H7 (cell line): ENCODE measurements at regions not wholly inside any gene's neighbourhood (a gene's known extent, or its start where the extent isn't known, plus 50 kb on each side); places are given as distances from the start of the nearest gene placed in this dataset.
A peak's percentile ranks its signal among the peaks of the same experiment; 100 is the strongest.

Source experiments
- DNase-seq: peaks from one replicate; pipeline ENCODE4 v3.0.0; 2012
- H3K27me3 ChIP-seq: 2 replicates; pipeline ENCODE4 v1.6.0; 2011; ENCODE audit warnings: mild to moderate bottlenecking, low read length; ENCODE audit not compliant: control insufficient read depth, insufficient read depth
- H3K36me3 ChIP-seq: replicated peaks from 2 replicates; pipeline ENCODE4 v1.5.1; 2011; ENCODE audit warnings: low read length; ENCODE audit not compliant: control insufficient read depth, insufficient read depth
- H3K4me3 ChIP-seq: 2 replicates; pipeline ENCODE4 v1.5.1; 2011; ENCODE audit warnings: low read depth, mild to moderate bottlenecking, control low read depth, low read length, moderate library complexity; ENCODE audit not compliant: insufficient read depth

DNA sequence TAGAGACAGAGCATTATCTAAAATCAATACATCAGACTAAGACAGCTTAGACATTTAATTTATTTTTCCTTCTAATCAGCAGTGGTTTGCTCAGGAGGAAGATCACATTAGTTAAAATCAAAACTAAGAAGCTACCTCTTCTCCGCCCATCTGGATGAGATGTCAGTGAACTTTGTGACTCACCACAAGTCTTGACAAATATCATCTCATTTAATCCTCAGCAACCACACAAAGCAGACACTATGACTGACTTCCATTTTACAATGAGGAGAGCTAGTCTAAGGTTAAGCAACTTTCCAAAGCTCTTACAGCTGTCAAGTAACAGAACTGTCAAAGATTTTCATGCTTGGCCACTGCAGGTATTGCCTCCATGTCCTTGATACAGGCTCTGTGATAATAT lies 289.5 kb downstream of the DEPDC1B start:
- DNase-seq, result no peak
- Histone ChIP-seq H3K4me3 (no peak overlapping the region), H3K27me3 (no peaks in the 10 kb centered on the region), H3K36me3 (no peaks in the 10 kb centered on the region)

DNA sequence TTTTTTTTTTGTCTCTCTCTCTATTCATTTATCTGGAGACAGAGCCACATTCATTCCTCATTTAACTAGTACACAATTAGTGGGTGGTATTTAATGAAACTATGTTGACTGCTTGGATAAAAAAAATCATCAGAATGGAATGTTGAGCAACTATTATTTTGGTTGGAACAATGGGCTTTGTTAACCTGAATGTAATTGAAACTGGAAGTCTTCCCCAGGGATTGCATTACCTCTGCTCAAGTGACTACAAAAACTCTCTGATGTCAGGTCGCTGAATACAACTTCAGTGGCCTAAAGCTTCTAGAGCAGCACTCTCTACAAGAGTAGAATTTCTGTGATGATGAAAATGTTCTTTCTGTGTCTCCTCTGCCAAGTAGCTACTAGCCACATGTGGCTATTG lies 295.8 kb downstream of the DEPDC1B start:
- Histone ChIP-seq H3K27me3 (no peaks in the 10 kb centered on the region), H3K4me3 (no peak overlapping the region), H3K36me3 (no peaks in the 10 kb centered on the region)
- DNase-seq, result no peak

DNA sequence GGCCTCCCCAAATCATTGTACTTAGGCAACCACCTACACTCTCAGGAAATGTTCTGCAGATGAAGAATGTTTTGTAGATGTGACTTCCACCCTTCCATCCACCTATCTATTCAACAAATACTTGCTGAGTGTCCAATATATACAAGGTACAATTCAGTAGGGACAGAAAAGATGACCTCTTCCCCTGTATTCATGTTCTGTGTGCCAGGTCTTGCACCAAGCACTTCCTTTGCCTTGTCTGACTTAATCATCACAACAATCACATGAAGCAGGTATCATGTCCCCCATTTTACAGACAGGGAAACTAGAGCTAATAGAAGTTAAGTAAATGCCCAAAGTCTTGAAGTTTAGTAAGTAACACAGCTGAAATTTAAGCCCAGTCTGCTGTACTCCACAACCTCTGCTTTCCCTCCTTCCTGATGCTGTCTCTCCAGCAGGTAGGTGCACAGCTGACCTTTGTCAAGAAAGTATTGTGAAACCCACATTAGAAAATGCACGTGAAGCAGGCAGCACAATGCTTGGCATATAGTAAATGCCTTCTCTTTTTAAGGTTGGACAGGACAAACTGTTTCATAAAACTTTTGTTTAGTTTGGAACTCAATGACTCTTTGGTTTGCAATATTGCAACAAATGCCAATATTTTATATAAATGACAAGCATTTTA lies 296.5 kb downstream of the DEPDC1B start:
- Histone ChIP-seq H3K4me3 (no peak overlapping the region), H3K27me3 (no peaks in the 10 kb centered on the region), H3K36me3 (no peaks in the 10 kb centered on the region)
- DNase-seq, result no peak

DNA sequence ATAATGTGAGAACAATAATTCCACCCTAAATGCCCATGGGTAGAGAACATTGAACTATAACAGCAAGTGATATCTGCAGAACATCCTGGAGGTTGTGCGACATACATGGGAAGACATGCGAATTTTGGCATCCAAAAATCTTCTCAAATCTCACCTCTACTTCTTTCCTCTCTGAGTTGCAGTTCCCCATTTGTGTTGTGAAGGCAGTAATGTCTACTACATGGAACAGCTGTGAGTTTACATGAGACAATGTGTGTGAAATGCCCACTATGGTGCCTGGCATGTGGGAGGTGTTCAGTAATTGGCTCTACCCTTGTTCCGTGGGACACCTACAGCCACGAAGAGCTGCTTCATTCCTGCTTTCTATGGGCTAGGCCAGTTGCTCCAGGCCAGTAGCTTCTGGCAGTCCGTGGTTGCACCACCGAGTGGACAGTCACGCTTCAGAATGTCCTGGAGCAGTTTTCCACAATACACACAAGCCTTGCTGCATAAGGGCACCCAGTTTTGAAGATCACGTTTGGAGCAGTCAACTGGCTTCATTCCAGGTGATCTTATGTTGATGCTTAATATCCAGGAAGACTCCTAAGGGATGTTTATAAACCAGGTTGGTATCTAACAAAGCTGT lies 297.7 kb downstream of the DEPDC1B start:
- no peak for DNase-seq
- no peaks in the 10 kb centered on the region for H3K36me3 ChIP-seq
- no peaks in the 10 kb centered on the region for H3K27me3 ChIP-seq
- H3K4me3 ChIP-seq, result no peak overlapping the region

DNA sequence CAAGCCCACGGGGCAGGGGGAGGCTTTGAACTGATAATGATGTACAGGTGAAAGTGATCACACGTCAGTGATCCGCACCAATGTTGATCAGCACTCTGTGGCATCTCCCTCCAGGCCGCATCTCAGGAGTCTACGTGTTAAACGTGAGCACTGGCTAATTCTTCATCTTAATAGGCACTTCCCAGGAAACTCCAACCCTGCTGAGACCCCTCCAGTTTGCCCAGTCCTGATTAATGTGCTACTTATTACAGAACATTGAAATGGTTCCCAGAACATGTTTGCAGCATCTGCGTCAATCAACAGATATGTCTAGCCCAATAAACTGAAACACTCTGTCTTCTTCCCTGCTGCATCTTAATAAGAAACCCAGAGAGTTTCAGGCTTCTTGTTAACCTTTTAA lies 298.4 kb downstream of the DEPDC1B start:
- DNase-seq, result no peak
- Histone ChIP-seq H3K36me3 (no peaks in the 10 kb centered on the region), H3K4me3 (no peak overlapping the region), H3K27me3 (no peaks in the 10 kb centered on the region)

DNA sequence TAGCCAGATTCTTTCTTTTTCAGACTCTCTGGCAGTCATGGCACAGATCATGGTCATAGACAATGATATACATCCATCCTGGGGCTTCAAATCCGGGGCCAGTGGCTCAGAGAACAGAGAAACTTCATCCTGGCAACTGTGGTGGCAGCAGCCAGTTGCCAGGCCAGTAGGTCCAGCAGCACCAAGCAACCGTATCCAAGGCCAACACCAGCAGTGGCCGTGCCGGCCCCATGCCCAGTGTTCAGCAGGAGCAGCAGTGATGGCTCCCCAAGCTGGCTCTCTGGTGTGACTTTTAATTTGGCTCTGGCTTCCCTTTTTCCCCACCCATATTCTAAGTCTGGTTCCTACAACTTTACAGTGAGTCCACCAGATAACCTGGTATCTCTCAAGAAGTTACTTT lies 300.5 kb downstream of the DEPDC1B start:
- Histone ChIP-seq H3K4me3 (no peak overlapping the region), H3K27me3 (no peaks in the 10 kb centered on the region), H3K36me3 (no peaks in the 10 kb centered on the region)
- DNase-seq, result no peak

DNA sequence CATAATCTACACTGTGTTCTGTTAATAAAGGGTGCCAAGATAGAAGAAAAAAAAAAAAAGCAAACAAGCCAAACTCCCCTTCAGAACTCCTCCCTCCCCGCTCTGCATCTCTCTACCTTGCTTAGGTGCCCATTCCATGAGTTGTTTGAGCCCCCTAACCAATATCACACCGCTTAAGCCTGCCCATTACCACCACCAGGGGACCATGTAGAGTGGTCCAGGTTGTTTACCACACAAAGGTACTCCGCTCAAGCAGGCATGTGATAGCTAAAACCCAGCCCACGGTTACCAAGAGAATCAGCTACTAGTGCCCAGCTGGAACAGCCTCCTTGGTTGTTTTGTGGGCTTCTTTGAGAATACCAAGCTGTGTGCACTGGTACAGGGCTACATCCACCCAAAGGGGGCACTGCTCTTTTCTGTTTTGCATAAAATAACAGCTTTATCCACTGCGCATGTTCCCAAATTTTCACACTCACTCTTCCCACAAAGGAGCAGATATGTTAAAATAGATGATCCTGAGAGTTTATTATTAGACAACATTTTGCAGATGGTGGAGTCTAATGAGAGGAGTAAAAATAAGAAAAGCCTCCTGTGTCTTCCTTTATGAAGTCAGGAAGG lies 304.1 kb downstream of the DEPDC1B start:
- peak; percentile 30 for DNase-seq
- H3K36me3 ChIP-seq, result no peaks in the 10 kb centered on the region
- no peak overlapping the region for H3K4me3 ChIP-seq
- no peaks in the 10 kb centered on the region for H3K27me3 ChIP-seq

DNA sequence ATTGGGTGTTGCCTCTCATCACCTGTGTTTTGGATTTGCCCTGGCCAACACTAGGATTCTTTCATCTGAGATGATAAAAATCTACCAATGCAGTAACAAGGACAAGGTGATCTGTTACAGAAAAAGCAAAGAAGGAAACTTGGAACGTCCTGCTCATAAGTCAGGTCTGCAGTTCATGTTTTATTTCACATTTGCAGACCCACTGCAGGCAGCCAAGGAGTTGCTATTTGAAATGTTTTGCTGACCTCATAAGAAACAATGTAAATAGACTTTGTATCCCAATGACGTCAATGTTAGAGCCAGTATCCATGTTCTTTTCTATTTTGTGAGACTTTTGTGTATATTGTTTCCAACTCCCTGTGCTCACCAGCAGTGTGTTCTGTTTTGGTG lies 312.9 kb downstream of the DEPDC1B start:
- no peak for DNase-seq
- Histone ChIP-seq H3K4me3 (no peak overlapping the region), H3K27me3 (no peaks in the 10 kb centered on the region; the same call in 1 of the 2 replicates), H3K36me3 (no peaks in the 10 kb centered on the region)

DNA sequence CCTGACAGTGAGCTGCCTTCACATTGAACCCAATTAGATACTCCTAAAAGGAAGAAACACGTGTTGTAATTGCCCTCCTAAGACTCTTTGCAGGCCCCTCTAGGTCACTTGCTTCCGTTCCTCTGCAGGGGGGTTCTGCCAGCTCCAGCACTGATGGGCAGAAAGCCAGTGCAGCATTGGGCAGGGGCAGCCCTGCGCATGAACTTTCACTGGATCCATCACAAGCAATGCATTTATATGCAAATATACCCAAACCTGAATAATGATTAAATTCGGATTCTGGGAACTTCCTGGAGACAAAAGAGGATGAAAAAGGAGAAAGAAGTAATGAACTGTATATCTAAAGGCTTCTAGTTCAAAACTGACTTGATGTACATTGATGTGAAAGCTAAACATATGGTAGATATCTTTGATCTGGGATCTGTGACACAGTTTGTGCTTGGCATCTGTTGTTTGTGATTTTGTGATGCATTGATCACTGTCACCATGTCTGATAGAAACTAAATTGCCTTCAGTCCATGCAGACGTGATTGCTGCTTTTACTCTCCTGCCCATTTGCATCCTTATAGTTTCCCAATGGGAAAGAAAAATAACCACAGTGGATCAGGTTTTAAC lies 313.4 kb downstream of the DEPDC1B start:
- H3K36me3 ChIP-seq, result no peaks in the 10 kb centered on the region
- H3K27me3 ChIP-seq, result no peaks in the 10 kb centered on the region; the same call in 1 of the 2 replicates
- no peak overlapping the region for H3K4me3 ChIP-seq
- DNase-seq, result no peak

DNA sequence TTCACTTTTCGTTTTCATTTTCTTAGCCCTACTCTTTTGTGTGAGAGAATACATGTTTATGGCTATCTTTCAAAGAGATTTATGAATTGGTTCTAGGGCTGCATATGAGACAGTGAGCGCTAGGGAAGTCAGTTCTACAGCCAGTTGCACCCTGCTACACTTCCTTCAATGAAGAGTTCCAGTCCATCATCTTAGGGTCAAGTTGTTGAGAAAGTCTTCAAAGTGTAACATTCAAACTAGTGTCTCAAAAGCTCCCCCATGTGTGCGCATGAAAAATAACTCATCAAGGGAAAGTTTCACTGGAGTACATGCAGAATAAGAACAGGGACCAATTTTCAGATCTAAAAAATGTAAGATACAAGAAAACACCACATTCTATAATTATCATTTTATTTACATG lies 317.2 kb downstream of the DEPDC1B start:
- Histone ChIP-seq H3K36me3 (no peaks in the 10 kb centered on the region), H3K27me3 (no peaks in the 10 kb centered on the region), H3K4me3 (no peak overlapping the region)
- DNase-seq, result no peak

DNA sequence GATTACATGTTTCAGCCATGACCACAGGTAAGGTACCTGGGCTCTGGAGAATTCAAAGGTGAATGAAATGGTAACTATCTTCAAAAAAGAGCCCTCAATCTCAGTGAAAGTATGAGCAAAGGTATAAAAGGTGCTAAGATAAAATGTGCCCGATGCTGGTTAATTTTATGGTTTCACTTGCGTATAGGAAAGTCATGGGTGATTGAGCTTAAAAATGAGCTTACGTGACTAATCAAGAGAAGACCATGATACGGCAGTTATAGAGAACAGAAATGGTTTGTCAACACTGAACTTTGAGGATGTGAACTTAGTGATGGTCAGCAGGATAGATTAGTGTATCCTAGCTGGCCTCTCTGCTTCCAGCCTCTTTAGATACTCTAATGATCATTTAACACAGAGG lies 320.1 kb downstream of the DEPDC1B start:
- H3K4me3 ChIP-seq, result no peak overlapping the region
- H3K36me3 ChIP-seq, result no peaks in the 10 kb centered on the region
- H3K27me3 ChIP-seq, result no peaks in the 10 kb centered on the region
- DNase-seq, result no peak

DNA sequence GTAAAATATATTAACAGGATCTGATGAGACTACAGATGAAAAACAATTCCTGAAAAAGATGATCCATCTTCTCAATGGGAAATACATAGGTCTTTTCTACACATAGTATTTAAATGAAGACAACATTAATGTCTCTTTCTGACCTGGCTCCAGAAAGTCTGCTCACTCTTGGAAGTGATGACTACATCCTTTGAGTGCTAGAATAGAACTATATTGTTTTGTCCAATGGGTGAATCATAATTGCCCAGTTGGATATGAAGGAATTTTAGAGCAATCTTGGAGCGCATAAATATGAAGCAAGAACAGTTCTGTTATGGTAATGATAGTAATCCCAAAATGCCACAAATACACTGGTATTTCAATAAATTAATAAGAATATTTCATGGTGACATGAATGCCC lies 322.1 kb downstream of the DEPDC1B start:
- Histone ChIP-seq H3K27me3 (no peaks in the 10 kb centered on the region), H3K36me3 (no peaks in the 10 kb centered on the region), H3K4me3 (no peak overlapping the region)
- no peak for DNase-seq

DNA sequence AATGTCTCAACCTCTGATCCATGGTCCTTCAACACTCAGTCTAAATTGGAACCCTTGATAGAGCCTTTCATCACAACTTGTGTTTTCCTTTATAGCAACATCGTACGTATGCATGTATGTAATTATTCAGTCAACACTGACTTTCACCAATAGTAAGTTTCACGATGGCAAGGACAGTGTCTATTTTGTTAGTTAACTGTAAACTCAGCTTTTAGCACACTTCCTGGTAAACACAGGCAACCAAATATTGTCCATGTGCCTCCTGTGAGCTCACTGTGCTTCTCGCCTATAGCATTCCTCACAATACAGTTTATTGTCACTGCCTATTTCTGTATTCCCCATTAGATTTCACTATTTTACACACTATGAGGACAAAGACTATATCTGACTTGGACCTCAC lies 323.1 kb downstream of the DEPDC1B start:
- Histone ChIP-seq H3K36me3 (no peaks in the 10 kb centered on the region), H3K4me3 (no peak overlapping the region), H3K27me3 (no peaks in the 10 kb centered on the region)
- DNase-seq, result no peak

DNA sequence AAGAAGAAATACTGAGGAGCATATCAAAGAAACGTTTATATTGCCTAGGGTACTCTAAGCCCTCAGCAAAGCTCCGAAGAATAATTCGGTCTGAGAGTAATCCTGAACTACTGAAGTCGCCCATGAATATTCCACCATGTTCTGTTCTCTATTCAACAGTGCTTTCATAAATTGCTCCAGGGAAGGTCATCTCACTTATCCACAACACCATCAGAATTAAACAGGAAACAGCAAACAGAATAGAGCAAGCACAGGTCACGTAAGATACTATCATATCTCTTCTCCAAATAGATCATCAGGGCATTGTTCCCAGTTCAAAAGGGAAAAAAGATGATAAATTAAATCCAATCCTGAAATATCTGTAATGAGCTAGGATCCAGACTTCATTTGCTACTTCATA lies 325.6 kb downstream of the DEPDC1B start:
- Histone ChIP-seq H3K27me3 (no peaks in the 10 kb centered on the region), H3K36me3 (no peaks in the 10 kb centered on the region), H3K4me3 (no peak overlapping the region)
- DNase-seq, result no peak

DNA sequence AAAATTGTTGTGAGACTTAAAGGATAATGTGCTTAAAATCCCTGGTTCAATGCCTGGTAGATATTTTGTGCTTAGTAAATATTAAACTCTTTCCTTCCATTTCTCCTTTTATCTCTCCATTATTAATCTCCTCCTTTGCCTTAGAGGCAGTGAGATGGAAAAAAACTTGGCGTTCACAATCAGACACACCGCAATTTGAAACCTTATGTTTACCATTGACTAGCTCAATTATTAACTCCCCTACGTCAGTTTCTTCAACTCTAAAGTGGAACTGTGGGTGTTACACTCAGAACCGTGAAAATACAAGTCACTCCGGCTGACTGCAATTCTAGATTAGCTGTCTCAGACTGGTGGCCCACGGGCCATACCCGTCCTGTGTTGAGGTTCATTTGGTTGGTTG lies 327.2 kb downstream of the DEPDC1B start:
- no peak overlapping the region for H3K4me3 ChIP-seq

More for the DNA sequence above, 327.2 kb downstream of the DEPDC1B start:
- Histone ChIP-seq H3K27me3 (no peaks in the 10 kb centered on the region), H3K36me3 (no peaks in the 10 kb centered on the region)
- DNase-seq, result no peak
